Ascending aorta (tissue), 2 donors: ENCODE measurements at regions not wholly inside any gene's neighbourhood (a gene's known extent, or its start where the extent isn't known, plus 50 kb on each side); places are given as distances from the start of the nearest gene placed in this dataset.
A peak's percentile ranks its signal among the peaks of the same experiment; 100 is the strongest.
"Not testable (repeated sequence)": the region's sequence is repeated elsewhere in the genome, so short reads cannot be mapped to it uniquely, and the experiment has no call there.

Experiments used
- DNase-seq, 2 donors: peaks; one replicate each; pipeline ENCODE4 v3.0.0-alpha.2; 2019; ENCODE audit warnings: low spot score in 2 of 2
- H3K27ac ChIP-seq, 2 donors: fragments of 200-600 bp; sonication (generic); one replicate each; pipeline ENCODE4 v1.5.1; 2016 to 2017; ENCODE audit warnings: mild to moderate bottlenecking in 1 of 2
- H3K27me3 ChIP-seq: fragments of 200-600 bp; sonication (generic); one replicate; pipeline ENCODE4 v1.5.1; 2017
- H3K36me3 ChIP-seq, 2 donors: fragments of 200-600 bp; sonication (generic); one replicate each; pipeline ENCODE4 v1.5.1; 2016
- H3K4me1 ChIP-seq, 2 donors: fragments of 200-600 bp; sonication (generic); one replicate each; pipeline ENCODE4 v1.5.1; 2016 to 2017; ENCODE audit warnings: mild to moderate bottlenecking in 1 of 2
- H3K4me3 ChIP-seq, 2 donors: fragments of 200-600 bp; sonication (generic); one replicate each; pipeline ENCODE4 v1.5.1; 2016 to 2017; ENCODE audit warnings: mild to moderate bottlenecking in 1 of 2
- H3K9me3 ChIP-seq, 2 donors: fragments of 200-600 bp; sonication (generic); one replicate each; pipeline ENCODE4 v1.5.1; 2016
- CTCF ChIP-seq, 3 experiments: fragments of 200-600 bp in 2 of 3; fragments of 450-650 bp in 1 of 3; sonication (generic) in 2 of 3; IDR thresholded peaks; one replicate each; pipeline ENCODE4 v1.5.1; 2016 to 2019; ENCODE audit warnings: antibody characterized with exemption in 3 of 3, mild to moderate bottlenecking in 1 of 3, moderate library complexity in 1 of 3
- intact Hi-C: fragments of 100-400 bp; cut with DNase I; formaldehyde crosslinking; loops from one replicate; pipeline ENCODE4 v1.15.1; 2023

GRCh38 chr4:115580901-115581300 is 467.5 kb upstream of the NDST4 start:
- no peak for TF ChIP-seq CTCF (IDR thresholded peaks at IDR 0.05)
- H3K27ac ChIP-seq = no peak overlapping the region
- H3K27me3 ChIP-seq = no peaks in the 10 kb centered on the region
- no peaks in the 10 kb centered on the region for H3K36me3 ChIP-seq
- H3K9me3 ChIP-seq = no peaks in the 10 kb centered on the region
- DNase-seq = no peak
- intact Hi-C loops = no loop called here
- no peaks in the 10 kb centered on the region for H3K4me1 ChIP-seq
- no peak overlapping the region for H3K4me3 ChIP-seq

GRCh38 chr4:115575851-115576250 is 462.4 kb upstream of the NDST4 start:
- Histone ChIP-seq H3K27ac (no peak overlapping the region), H3K36me3 (no peaks in the 10 kb centered on the region), H3K27me3 (no peaks in the 10 kb centered on the region), H3K4me3 (no peak overlapping the region), H3K4me1 (no peaks in the 10 kb centered on the region), H3K9me3 (peaks cover 0 to 4% of the 10 kb centered on the region in 2 donors)
- no peak for DNase-seq
- TF ChIP-seq CTCF (IDR thresholded peaks at IDR 0.05) = no peak
- intact Hi-C loops = no loop called here

GRCh38 chr4:115562506-115562905 is 449.1 kb upstream of the NDST4 start:
- no peaks in the 10 kb centered on the region for H3K9me3 ChIP-seq
- intact Hi-C loops = no loop called here

GRCh38 chr4:115548123-115548522 is 434.7 kb upstream of the NDST4 start:
- no peak overlapping the region for H3K27ac ChIP-seq
- TF ChIP-seq CTCF (IDR thresholded peaks at IDR 0.05) = no peak
- H3K27me3 ChIP-seq = no peaks in the 10 kb centered on the region
- no peaks in the 10 kb centered on the region for H3K9me3 ChIP-seq
- H3K4me3 ChIP-seq = no peak overlapping the region
- intact Hi-C loops = no loop called here
- DNase-seq = no peak
- H3K36me3 ChIP-seq = no peaks in the 10 kb centered on the region
- no peaks in the 10 kb centered on the region for H3K4me1 ChIP-seq

More at GRCh38 chr4:115562506-115562905, 449.1 kb upstream of the NDST4 start:
- Histone ChIP-seq H3K27ac (no peak overlapping the region), H3K4me1 (no peaks in the 10 kb centered on the region), H3K4me3 (no peak overlapping the region), H3K27me3 (no peaks in the 10 kb centered on the region), H3K36me3 (no peaks in the 10 kb centered on the region)
- TF ChIP-seq CTCF (IDR thresholded peaks at IDR 0.05) = no peak
- no peak for DNase-seq

GRCh38 chr4:115537387-115537786 is 424.0 kb upstream of the NDST4 start:
- Histone ChIP-seq H3K9me3 (no peaks in the 10 kb centered on the region), H3K27ac (no peak overlapping the region), H3K27me3 (no peaks in the 10 kb centered on the region), H3K36me3 (no peaks in the 10 kb centered on the region), H3K4me1 (no peaks in the 10 kb centered on the region), H3K4me3 (no peak overlapping the region)
- peak in 1 of 3 experiments; percentile 5 for TF ChIP-seq CTCF (IDR thresholded peaks at IDR 0.05)
- intact Hi-C loops = loop anchor here (5.0 to 10.0 kb wide), 3 partner anchors 303 to 755 kb away; no protein-coding TSS in a partner anchor
- DNase-seq = no peak

GRCh38 chr4:115529126-115529525 is 415.7 kb upstream of the NDST4 start:
- H3K27ac ChIP-seq = no peak overlapping the region
- H3K27me3 ChIP-seq = no peaks in the 10 kb centered on the region
- no peak overlapping the region for H3K4me3 ChIP-seq
- no peaks in the 10 kb centered on the region for H3K9me3 ChIP-seq
- DNase-seq = no peak
- intact Hi-C loops = no loop called here
- TF ChIP-seq CTCF (IDR thresholded peaks at IDR 0.05) = no peak
- no peaks in the 10 kb centered on the region for H3K36me3 ChIP-seq
- H3K4me1 ChIP-seq = no peaks in the 10 kb centered on the region

- DNase-seq, H3K27ac ChIP-seq, intact Hi-C loops, H3K4me1 ChIP-seq, H3K36me3 ChIP-seq, H3K9me3 ChIP-seq, H3K4me3 ChIP-seq, H3K27me3 ChIP-seq: not testable (repeated sequence)
These were observed 406.1 kb upstream of the NDST4 start for GRCh38 chr4:115519476-115519875.
